Dermis microvascular lymphatic vessel endothelial cell (primary cell): ENCODE measurements at regions not wholly inside any gene's neighbourhood (a gene's known extent, or its start where the extent isn't known, plus 50 kb on each side); places are given as distances from the start of the nearest gene placed in this dataset.
"Not testable (repeated sequence)": the region's sequence is repeated elsewhere in the genome, so short reads cannot be mapped to it uniquely, and the experiment has no call there.

Experiments used
- DNase-seq, 2 donors: peaks; one replicate each; pipeline versions ENCODE4 v3.0.0 to v3.0.0-alpha.2; 2010; ENCODE audit warnings: low read depth in 2 of 2

GRCh38 chr11:15653191-15653710 is 538.5 kb downstream of the INSC start:
- DNase-seq, result no peak

- DNase-seq, result no peak
These were observed 539.7 kb downstream of the INSC start for GRCh38 chr11:15654451-15654850.

- DNase-seq, result no peak
These were observed 540.8 kb downstream of the INSC start for GRCh38 chr11:15655552-15655951.

- DNase-seq, result no peak
These were observed 542.5 kb downstream of the INSC start for GRCh38 chr11:15657264-15657663.

- DNase-seq, result no peak
These were observed 545.8 kb downstream of the INSC start for GRCh38 chr11:15660496-15660895.

GRCh38 chr11:15662285-15662684 is 547.6 kb downstream of the INSC start:
- no peak for DNase-seq

- no peak for DNase-seq
These were observed 549.1 kb downstream of the INSC start for GRCh38 chr11:15663777-15664218.

GRCh38 chr11:15665368-15665871 is 550.7 kb downstream of the INSC start:
- peak; percentile 23 to 24 for DNase-seq

- no peak for DNase-seq
These were observed 552.5 kb downstream of the INSC start for GRCh38 chr11:15667127-15667725.

- DNase-seq, result no peak
These were observed 554.0 kb downstream of the INSC start for GRCh38 chr11:15668718-15669117.

GRCh38 chr11:15670520-15671070 is 555.9 kb downstream of the INSC start:
- DNase-seq, result no peak

- no peak for DNase-seq
These were observed 556.5 kb downstream of the INSC start for GRCh38 chr11:15671216-15671615.

- no peak for DNase-seq
These were observed 558.1 kb downstream of the INSC start for GRCh38 chr11:15672825-15673224.

- DNase-seq, result no peak
These were observed 558.7 kb downstream of the INSC start for GRCh38 chr11:15673408-15673831.

GRCh38 chr11:15674756-15675155 is 560.0 kb downstream of the INSC start:
- no peak for DNase-seq

- no peak for DNase-seq
These were observed 561.0 kb downstream of the INSC start for GRCh38 chr11:15675683-15676082.

GRCh38 chr11:15677181-15677580 is 562.5 kb downstream of the INSC start:
- no peak for DNase-seq

GRCh38 chr11:15683528-15683927 is 568.8 kb downstream of the INSC start:
- no peak for DNase-seq

GRCh38 chr11:15685306-15685705 is 570.6 kb downstream of the INSC start:
- no peak for DNase-seq

- not testable (repeated sequence) for DNase-seq
These were observed 571.5 kb downstream of the INSC start for GRCh38 chr11:15686259-15686658.

GRCh38 chr11:15687342-15687741 is 572.6 kb downstream of the INSC start:
- no peak for DNase-seq

- no peak for DNase-seq
These were observed 573.6 kb downstream of the INSC start for GRCh38 chr11:15688351-15688792.

- no peak for DNase-seq
These were observed 575.6 kb downstream of the INSC start for GRCh38 chr11:15690320-15690719.
